Activated CD4-positive, alpha-beta T cell treated with anti-CD3 and anti-CD28 coated beads, Interleukin-2, Interleukin-6, amounts not matched to agents 100 ng/mL and 50 ng/mL, durations not matched to agents 16 hours and 8 hours (primary cell): ENCODE measurements at regions not wholly inside any gene's neighbourhood (a gene's known extent, or its start where the extent isn't known, plus 50 kb on each side); places are given as distances from the start of the nearest gene placed in this dataset.

ENCODE experiments used
- DNase-seq: peaks from one replicate; pipeline ENCODE4 v3.0.0-alpha.2; 2020

DNA sequence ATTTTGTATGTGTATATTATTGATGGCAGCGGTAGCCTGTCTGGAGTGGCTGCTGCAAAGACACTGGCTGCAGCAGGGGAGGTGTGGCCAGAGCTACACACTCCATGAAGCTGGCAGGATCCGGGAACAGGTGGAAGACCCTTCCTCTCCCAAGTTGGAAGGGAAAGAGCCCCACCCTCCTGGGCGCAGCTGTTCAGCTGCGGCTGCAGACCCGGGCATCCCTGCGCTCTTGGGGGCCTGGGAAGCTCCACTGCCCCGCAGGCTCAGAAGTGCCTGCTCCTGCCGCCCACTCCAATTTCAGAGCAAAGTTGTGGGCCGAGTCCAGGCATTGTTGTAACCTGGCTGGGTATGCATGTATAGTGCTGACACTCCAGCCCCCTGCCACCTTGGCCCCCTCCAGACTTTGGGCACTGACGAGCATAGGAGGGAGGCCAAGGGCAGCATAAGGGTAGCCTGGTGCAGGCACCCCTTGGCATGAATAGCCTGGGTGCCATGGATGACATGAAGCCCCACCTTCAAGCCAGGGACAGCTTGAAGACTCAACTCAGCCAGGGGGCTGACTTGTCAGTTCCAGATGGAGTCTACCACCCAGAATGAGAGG is 90.7 kb upstream of the TMEM168 start:
- no peak for DNase-seq

DNA sequence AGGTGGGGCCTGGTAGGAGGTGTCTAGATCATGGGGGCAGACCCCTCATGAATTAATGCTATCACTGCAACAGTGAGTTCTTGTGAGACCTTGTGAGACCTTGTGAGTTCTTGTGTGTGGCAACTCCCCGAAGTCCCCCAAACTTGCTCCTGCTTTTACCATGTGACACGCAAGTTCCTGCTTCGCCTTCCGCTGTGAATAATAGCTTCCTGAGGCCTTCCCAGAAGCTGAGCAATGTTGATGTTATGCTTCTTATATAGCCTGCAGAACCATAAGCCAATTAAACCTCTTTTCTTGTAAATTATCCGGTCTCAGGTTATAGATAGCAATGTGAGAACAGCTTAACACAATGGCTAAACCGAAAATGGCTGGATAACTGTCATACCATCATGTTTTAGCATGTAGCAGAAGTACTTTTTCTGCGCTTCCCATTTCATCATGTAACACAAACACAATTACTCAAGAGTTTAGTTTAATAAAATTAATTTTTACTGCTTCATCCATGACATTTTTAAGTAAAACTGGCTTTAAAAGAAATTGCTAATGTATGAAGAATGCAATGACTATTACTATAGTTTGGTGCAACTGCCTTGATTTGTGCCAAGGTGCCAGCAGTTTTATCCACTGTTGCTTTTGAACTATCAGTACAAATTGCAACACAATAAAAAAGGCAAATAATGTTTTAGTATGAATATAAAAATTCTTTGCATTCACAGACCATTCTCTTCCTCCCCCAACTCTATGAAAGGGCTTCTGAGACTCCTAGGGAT is 87.7 kb upstream of the TMEM168 start:
- no peak for DNase-seq

DNA sequence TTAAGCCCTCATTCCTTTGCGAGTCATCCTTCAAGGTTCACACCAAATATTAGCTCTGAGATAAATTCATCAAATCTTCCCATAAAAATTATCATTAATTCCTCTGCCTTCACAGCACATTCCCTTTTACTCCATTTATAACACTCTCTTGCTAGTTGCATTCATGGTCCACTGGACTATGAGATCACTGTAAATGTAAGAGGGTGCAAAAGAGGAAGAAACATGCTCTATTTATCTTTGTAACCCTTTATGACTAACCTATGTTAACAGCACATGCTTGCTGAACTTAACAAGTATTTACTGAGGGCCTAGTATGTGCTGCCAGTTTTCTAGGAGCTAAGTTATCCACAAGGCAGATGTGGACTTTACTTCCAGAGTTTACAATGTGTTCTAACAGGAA is 86.7 kb upstream of the TMEM168 start:
- no peak for DNase-seq

DNA sequence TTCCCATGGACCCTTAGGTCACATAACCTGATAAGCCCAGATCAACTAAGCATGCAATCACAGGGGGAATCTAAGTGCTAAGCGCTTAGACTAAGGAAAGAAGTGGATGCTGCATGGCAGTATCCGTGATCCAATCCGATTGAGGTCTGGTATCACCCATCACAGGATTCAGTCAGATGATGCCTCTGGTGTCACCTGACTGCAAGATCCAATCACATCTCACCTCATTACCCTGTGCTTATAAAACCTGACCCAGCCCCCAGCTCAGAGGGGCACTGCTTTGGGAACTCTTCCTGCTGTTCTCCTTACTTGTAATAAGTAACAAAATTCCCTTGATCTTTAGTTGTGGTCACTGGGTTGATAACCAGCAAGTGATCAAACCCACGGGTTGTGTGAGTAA is 84.7 kb upstream of the TMEM168 start:
- DNase-seq = no peak

DNA sequence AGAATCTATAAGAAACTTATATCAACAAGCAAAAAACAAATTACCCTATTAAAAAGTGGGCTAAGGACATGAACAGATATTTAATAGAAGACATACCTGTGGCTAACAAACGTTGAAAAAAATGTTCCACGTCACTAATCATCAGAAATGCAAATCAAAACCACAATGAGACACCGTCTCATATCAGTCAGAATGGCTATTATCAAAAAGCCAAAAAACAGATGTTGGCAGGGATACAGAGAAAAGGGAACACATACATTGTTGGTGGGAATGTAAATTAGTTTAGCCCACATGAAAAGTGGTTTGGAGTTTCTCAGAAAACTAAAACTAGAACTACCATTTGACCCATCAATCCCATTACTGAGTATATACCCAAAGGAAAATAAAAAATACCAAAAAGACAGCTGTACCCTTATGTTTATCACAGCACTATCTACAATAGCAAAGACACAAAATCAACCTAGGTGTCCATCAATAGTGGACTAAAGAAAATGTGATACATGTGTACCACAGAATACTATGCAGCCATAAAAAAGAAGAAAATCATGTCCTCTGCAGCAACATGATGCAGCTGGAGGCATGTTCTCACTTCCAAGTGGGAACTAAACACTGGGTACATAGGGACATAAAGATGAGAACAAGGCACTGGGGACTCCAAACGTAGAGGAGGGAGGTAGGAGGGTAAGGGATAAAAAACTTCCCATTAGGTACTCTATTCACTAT is 83.8 kb upstream of the TMEM168 start:
- DNase-seq = no peak

DNA sequence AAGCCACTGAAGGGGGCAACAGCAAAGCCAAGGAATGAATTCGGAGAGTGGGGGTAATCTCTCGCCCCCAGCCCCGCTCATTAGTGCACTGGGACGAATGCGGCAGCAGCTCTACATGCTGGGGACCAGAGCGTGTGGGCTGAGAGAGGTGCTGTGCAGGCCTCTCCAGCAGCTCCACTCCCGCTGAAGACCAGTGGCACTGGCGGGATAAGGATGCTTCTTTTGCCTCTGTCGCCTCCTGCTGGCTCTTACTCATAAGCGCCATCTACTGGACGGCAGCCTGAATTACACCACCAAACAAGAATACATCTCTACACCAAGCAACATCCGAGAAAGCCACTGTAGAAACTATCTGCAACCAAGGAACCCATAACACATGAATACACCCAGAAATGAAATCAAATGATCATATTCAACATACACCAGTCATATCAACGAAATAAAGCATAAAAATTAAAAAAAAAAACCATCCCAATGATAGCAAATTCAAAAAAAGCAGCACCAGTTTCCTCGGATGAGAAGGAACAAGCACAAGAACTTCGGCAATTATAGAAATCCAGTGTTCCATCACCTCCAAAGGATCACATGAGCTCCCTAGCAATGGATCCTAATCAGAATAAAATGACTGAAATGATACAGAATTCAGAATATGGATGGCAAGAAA is 79.0 kb upstream of the TMEM168 start:
- DNase-seq = peak; percentile 69

DNA sequence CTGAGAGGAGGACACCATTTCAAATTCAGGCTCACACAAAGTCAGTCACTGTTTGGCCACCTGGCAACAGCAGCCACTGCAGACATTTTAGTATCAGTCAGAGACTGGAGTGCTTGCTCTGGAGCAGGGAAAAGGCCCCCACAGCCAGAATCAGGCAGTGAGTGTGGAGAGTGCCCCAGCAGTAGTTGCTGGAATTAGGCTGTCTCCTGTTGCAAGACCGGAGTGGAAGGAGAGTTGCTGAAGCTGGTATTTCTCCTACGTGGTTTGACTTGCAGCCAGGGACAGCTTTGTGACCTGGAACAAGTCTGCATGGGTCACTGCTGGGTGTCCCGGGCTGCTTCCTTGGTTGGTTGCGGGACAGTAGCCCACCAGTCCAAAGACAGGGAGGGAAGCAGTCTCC is 78.4 kb upstream of the TMEM168 start:
- DNase-seq = no peak

DNA sequence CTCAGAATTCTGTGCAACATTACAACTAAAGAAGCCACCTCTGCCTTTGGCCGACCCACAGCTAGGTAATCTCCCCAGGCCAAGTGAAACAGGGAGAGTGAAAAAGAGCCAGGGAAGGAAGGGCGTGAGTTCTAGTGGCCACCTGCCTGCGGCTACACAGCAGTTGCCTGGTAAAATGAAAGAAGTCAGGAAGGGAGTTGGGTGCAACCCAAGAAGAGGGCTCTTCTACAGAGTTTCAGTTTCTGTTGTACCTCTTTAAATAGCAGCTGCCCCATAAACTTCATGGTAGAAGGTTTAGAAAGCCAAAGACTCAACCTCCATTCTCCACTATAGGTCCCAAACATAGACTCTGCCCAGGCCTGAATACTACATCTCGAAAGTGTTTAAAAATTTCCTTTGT is 76.2 kb upstream of the TMEM168 start:
- no peak for DNase-seq

DNA sequence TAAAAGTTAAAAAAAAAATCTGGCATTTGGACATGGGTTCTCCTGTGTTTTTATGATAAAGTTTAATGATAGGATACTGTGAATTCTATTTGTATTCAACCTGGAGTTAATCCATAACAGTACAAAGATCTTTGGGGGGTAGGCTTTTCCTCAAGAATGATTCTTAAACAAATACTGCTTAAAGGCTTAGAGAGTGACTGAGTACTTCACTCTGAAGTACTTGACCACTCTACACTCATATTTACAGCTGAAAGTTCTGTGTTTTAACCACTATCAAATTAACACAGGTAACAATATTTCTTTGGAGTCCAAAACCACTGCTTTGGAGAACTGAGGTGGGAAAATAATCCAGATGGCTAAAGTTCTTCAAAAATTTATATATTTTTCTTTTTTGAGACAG is 74.2 kb upstream of the TMEM168 start:
- no peak for DNase-seq

DNA sequence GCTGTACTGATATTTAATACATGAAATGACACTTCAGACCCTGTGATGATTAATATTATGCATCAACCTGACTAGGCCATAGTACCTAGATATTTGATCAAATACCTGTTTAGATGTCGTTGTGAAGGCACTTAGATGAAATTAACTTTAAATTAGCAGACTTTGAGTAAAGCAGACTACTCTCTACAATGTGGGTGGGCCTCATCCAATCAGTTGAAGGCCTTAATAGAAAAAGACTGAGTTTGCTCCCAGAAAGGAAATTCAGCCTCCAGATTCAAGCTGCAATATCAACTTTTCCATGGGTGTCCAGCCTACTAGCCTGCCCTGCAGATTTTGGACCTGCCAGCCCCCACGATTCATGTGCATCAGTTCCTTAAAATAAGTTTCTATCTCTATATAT is 68.6 kb upstream of the TMEM168 start:
- DNase-seq = no peak

DNA sequence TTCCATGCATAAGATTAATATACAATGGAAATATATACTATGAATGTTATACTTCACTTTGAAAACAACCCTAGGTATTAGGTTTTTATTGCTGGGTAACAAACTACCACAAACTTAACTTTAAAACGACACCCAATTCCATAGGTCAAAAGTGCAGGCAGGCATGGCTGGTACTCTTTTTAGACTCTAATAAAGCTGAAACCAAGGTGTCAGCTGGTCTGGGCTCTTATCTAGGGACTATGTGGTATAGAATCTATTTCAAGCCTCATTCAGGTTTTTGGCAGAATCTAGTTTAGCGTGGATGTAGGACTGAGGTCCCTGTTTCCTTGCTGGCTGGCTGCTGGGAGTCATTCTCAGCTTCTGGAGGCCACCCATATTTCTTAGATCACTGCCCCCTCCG is 65.0 kb upstream of the TMEM168 start:
- no peak for DNase-seq

DNA sequence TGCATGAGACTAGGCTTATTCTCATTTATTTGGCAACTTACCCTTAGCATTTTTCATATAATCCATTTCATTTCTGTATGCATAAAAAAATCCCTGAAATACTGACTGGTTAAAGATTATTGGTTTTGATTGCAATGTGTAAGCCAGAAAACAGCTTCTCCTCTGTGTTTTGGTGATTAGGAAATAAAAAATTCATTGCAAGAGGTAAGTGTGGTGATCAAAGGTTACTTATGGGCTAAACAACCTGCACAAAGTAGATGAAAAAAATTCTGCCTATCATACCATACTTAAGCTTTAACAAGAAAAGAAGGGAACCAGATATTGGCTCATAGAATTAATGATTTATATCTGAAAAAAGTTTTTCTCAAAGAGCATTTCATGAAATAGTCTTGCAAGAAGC is 64.0 kb upstream of the TMEM168 start:
- DNase-seq = no peak

DNA sequence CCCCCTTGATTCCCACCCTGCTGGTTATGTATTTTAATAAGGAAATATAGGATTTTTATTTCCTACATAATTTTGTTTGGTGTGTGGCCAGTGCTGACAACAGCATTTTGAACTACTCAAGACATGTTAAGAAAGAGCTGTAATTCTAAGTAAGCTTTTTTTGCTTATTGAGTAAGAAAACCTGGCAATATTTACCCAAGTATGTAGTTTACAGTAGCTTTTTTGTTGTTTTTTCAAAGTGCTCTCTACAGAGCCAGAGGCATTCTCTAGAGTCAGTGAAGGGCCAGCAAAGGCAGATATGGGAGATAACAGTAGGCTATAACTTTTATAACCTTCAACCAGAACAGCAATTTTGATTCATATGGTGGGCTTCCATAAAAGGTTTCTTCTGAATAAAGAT is 63.2 kb upstream of the TMEM168 start:
- no peak for DNase-seq

DNA sequence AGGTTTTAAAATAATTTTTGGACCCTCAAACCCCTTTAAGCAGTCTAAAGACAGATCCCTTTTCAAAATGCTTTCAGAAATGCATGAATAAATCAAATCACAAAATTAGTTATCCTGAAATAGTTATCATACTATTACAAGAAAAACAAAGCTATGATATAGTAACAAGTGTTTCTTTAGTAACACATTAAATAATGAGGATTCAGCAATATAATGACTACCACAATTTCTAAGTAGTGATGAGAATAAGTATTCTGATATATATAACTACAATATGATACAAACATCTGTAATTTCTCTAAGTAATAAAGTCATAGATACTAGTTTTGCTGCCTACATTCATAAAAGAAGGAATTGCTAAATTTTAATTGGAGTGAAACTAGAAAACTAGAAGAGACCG is 53.0 kb upstream of the TMEM168 start:
- no peak for DNase-seq
